HG03045 (cell line): ENCODE measurements at regions not wholly inside any gene's neighbourhood (a gene's known extent, or its start where the extent isn't known, plus 50 kb on each side); places are given as distances from the start of the nearest gene placed in this dataset.

Source experiments
- ATAC-seq: cut with Tn5 transposase; IDR thresholded peaks from one replicate; pipeline ENCODE4 v1.9.1; 2021; ENCODE audit warnings: mild to moderate bottlenecking, moderate library complexity; ENCODE audit not compliant: unreplicated experiment

DNA sequence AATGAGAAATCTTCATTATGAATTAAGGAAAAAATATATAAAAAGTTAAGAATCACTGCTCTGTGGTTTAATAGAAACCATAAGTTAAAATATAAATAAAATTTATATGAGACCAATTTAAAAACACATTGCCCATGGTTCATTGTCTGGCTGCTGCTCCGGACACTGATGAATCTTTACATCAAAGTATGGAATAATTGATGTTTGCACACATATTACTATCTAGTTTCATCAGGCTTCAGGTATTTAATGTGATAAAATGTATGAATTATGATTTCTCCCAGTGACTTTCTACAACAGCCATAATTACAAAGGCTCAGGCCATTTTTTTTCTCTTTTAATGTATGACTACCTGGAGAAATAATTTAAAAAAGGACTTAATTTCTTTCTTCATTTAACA lies 599.1 kb upstream of the PRMT6 start:
- no peak for ATAC-seq

DNA sequence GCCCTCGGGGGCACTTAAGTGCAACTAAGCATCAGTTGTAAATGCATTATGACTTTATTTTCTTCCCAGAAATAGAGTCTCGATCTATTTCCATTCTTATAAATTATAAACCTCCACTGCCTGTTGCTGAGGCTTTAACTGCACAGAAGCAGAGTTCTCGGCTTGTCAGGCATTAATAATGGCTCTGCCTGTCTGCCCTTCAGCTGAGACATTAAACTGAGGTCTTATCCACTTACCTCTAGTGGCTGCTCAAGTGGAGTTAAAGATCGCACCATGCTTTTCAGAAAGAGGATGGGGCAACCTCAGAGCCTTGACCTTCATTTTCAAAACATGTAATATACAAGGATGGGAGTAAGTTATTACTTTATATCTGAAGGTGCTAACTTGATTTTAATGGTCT lies 597.6 kb upstream of the PRMT6 start:
- no peak for ATAC-seq

DNA sequence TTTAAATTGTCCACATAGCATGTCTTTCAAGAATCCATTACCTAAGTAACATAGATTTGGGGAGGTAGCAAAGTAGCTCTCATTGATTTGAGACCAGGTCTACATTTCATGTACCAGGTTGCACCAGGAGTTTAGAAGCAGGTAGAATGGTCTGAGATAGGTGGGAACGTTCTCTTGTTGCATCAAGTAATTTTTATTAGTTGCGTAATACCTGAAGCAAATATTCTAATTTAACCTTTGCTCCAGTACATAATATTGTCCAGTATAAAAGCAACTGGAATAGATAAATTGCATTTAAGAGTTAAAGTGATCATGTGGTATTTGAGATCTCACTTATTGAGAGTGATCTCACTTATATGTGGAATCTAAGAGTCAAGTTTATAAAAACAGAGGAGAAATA lies 597.1 kb upstream of the PRMT6 start:
- no peak for ATAC-seq

GRCh38 chr1:106465666-106466065 lies 590.8 kb upstream of the PRMT6 start:
- ATAC-seq, result no peak

GRCh38 chr1:106480629-106481028 lies 575.8 kb upstream of the PRMT6 start:
- ATAC-seq, result no peak

DNA sequence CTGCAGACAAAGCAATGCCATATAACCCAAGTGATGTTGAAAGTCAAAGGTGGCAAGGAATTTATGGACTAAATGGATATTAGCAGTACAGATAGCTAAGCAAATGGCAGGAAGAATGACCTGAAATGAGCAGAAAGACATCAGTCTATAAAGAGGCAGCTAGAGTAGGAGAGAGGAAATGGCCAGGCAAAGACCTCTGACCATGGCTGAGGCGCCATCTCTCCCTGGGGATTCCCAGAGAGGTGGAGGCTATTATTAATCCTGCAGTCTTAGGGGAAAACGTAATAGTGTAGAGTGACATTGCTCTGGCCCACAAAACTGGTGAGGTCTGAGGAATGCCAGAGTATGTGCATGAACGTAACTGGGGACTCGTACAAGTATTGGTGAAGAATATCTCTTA lies 563.6 kb upstream of the PRMT6 start:
- ATAC-seq, result no peak

DNA sequence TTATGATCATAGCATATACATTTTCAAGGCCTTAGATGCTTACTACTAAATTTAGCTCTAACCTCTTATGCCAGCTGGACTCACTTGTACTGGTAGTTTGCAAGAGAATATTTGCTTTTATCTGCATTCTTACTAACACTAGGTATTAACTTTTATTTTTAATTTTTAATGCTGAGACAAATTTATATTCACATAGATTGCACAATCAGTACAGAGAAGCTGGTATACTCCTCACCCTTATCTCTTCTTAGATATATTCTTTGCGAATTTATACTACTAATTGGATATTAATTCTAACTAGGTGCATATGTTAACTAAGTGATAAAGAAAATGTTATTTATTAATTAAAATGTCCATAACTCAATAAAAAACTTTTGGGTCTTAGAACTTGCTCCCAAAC lies 561.8 kb upstream of the PRMT6 start:
- ATAC-seq, result no peak

DNA sequence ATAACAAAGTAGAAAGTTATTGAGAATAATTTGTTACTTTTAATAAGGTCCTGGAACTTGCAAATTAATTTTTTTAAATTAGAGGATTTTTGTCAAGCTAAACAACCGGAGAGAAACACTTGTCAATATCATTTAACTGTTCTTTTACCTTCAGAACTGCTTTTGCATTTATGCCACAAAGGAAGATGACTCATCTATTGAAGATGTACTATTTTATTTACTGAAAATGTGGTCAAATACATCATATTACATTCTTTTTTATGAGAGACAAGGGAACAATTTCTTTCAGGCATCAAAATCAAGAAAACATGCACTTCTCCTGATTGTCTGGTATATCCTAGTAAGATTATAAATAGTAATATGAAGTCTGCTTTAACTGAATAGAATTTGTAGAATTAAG lies 558.2 kb upstream of the PRMT6 start:
- ATAC-seq, result no peak

DNA sequence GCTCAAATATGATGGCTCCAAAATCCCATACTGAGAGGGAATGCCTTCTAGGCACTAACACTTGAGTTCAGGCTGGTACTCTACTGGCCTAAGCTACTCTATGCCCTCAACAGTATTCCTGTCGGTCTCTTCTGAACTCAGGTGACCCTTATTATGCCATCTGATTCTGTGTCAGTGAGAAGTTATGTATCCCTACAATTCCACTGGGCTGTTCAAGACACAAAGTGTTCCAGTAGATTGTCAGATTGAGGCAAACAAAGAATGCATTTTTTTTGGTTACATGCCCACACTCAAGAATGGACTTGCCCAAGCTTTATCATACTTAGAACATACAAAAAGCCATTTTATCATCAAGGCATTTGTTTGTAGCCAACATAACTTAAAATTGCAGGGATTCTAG lies 553.8 kb upstream of the PRMT6 start:
- ATAC-seq, result no peak

- ATAC-seq, result no peak
These were observed 541.1 kb upstream of the PRMT6 start for GRCh38 chr1:106515375-106515774.

GRCh38 chr1:106517224-106517623 lies 539.2 kb upstream of the PRMT6 start:
- ATAC-seq, result no peak

- ATAC-seq, result no peak
These were observed 533.0 kb upstream of the PRMT6 start for GRCh38 chr1:106523497-106523896.

DNA sequence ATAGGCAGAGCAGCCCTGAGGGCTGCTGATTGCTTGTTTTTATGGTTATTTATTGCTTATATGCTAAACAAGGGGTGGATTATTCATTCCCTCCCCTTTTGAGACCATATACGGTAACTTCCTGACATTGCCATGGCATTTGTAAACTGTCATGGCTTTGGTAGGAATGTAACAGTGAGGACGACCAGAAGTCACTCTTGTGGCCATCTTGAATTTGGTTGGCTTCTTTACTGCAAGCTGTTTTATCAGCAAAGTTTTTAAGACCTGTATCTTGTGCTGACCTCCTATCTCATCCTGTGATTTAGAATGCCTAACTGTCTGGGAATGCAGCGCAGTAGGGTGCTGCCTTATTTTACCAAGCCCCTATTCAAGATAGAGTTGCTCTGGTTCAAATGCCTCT lies 531.8 kb upstream of the PRMT6 start:
- no peak for ATAC-seq

DNA sequence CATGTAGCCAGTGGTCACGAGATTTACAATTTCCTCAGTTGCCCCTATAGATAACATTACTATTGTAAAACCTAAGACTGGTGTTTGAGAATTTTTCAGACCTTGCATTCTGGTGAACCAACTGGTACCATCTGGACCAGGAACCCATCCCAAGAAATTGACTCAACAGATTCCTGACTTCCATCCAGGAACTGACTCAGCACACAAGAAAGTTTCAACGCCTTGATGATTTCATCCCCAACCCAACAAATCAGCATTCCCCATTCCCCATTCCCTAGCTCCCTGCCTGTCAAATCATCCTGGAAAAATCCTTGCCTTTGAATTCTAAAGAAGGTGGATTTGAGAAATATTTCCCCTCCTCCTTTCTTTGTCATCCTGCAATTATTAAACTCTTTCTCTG lies 529.8 kb upstream of the PRMT6 start:
- no peak for ATAC-seq

DNA sequence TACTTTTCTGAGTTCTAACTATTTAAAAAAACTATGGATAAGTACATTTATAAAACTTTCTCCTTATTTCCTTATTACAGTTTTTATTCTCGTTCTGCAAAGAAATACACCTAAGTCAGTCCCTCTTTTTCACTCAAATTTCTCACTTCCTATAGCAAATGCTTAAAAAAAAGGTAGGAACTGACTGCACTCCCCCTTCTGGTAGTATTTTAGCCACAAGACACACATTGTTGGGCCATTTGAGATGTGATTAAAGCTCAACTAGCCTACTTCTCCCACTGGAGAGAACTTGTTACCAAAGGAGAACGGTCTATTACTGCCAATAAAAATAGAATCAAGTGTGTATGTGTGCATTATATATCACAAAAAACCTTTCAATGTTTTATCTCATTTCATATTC lies 521.9 kb upstream of the PRMT6 start:
- ATAC-seq, result no peak

DNA sequence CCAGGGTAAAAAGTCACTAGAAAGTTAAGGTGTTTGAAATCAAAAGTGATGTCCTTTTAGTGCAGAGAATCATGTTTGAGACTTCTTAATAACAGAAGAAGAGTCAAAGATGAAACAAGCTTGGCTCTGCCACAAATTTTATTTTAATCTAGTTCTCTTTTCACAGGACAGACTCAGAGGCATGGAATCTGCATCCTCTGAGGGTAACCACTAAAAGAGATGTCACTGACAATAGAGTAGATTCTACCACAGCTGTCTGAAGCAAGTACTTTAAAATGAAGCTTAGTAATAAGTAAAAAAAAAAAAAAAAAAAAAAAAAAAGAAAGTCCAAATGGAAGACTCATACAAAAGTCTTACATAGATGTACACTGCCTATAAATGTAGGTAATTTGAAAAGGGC lies 519.7 kb upstream of the PRMT6 start:
- ATAC-seq, result no peak

GRCh38 chr1:106548726-106549125 lies 507.7 kb upstream of the PRMT6 start:
- no peak for ATAC-seq

GRCh38 chr1:106554294-106554693 lies 502.2 kb upstream of the PRMT6 start:
- no peak for ATAC-seq

DNA sequence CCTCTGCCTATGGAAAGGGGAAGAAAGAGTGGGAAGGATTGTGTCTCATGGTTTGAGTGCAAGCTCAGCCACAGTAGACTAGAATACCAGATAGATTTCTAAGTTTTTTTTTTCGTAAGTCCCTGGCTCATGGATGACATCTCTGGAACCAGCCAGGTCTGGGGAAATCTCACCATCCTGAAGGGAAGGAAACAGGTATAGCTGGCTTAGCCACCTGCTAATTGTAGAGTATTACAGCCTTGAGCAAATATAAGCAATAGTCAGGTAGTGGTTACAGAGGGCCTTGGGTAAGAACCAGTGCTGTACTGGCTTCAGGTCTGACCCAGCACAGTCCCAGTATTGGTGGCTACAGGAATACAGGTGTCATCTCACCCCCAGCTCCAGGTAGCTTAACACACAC lies 500.9 kb upstream of the PRMT6 start:
- no peak for ATAC-seq

DNA sequence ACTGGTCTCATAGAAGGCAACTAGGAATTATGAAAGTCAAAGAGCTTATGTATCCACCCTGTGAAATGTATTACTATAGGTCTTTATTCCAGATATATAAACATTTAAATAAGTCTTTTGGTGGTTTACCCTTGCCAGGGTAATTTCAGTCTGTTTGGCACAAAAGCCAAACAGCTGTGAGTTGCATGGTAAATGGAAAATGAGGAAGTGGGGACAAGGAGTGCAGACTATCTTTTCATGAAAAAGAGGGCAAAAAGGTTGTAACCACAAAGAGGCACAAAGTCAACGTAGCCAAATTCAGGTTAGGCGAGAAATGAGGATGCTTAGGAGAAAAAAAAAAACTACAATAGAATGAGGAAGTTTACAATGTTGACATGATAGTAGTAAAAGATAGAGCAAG lies 492.3 kb upstream of the PRMT6 start:
- no peak for ATAC-seq

- ATAC-seq, result no peak
These were observed 488.1 kb upstream of the PRMT6 start for GRCh38 chr1:106568201-106568974.

GRCh38 chr1:106571109-106571508 lies 485.4 kb upstream of the PRMT6 start:
- ATAC-seq, result no peak

DNA sequence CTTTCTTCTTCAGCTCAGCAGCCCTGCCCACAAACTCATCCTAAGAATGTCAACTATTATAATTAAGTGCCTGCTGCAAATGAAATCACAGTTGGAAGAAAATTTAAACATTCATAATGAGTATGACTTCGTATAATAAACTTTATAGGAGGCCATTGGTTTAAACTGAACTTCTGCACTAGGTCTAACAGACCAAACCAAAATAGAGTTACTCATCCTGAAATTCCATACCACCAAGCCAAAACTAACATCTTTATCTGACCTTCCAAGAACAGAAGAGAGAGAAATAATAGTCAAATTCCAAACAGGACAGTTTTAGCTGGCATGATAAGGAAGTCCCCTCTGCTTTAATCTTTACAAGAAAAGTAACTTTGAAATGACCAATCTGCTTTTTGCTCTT lies 472.4 kb upstream of the PRMT6 start:
- no peak for ATAC-seq
